HG02870 (cell line): ENCODE measurements at regions not wholly inside any gene's neighbourhood (a gene's known extent, or its start where the extent isn't known, plus 50 kb on each side); places are given as distances from the start of the nearest gene placed in this dataset.

ENCODE experiments used
- ATAC-seq: cut with Tn5 transposase; IDR thresholded peaks from one replicate; pipeline ENCODE4 v1.9.1; 2021; ENCODE audit warnings: mild to moderate bottlenecking, moderate library complexity; ENCODE audit not compliant: unreplicated experiment

GRCh38 chr2:204046145-204046544 lies 109.6 kb downstream of the ICOS start:
- ATAC-seq = peak; percentile 83

- peak; percentile 65 for ATAC-seq
These were observed 113.1 kb downstream of the ICOS start for GRCh38 chr2:204049635-204050034.

GRCh38 chr2:204050681-204051080 lies 114.1 kb downstream of the ICOS start:
- ATAC-seq = no peak

DNA sequence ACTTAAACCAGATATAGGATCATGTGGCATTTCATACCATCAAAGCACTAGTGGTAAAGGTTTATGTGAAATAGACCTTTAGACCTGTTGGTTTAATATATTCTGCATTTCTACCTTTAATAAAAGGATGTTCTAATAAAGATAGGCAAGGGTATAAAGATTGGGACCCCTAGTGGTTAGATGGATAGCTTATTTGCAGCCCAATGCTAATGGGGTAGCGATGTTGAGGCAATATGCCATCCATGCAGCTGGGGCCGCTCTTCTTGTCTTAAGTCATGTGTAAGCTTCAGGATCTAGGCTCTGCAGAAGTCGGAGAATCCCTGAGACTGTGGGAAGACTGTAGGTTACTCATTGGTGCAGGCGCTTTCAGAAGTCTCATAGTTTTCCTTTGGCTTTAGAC lies 114.9 kb downstream of the ICOS start:
- ATAC-seq = no peak

DNA sequence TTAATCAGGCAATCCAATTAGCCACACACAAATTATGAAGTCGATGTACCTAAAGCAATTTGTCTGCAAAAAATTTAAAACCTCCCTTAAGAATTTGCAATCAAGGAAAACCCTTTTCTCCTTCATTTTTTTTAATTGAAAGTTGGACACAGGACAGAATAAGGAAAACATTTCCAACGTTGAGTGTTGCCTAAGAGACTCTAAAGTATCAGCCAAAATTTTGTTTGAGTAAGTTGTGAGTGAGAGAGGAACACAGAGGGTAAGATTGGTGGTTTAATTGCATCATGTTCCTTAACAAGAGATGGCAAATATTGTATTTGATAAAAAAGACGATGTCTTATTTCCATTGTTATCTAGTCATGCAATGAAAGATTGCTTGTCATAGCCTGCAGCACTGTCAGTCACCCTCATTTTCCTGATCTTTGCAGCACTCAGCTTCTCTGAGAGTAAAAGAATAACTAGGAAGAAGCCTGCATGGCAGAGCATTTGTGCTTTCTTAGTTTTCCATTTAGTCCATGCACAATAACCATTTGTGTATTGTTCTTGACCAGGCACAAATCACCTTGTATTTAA lies 115.5 kb downstream of the ICOS start:
- ATAC-seq = no peak

DNA sequence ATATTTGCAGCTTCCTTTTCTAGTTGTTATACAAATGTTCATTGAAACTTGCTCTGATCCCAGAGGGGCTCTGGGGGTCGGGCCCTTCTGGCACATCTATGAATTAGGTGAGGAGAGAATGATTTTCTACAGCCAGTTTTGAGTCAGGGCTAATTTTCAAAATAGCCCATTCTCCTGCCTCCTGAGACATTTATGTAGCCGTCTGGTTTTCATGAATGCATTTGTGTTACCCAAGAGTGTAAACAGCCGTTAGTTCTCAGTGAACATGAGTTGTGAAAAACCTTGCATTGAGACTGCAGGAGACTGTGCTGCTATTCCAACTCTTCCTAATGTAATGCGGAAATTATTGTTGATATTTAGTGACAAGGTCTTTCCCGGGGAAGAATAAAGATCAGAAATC lies 122.5 kb downstream of the ICOS start:
- no peak for ATAC-seq

DNA sequence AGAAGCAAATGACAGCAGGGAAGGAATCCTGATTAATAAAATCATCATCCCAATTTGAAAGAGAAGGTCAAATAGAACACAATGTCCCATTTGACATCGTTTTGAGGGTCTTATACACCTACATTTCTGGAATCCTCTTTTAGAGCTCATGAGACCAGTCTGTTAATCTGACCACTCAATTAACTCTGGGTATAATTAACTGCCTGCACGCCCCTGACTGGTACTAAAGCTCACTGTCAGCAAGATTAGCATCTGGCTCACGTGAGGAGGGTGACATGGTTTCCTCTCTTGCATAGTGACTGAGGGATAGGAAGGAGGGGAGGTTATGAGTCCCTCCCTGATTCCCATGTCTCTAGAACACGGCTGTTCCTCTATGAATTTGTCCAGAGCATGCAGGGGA lies 124.3 kb downstream of the ICOS start:
- no peak for ATAC-seq

DNA sequence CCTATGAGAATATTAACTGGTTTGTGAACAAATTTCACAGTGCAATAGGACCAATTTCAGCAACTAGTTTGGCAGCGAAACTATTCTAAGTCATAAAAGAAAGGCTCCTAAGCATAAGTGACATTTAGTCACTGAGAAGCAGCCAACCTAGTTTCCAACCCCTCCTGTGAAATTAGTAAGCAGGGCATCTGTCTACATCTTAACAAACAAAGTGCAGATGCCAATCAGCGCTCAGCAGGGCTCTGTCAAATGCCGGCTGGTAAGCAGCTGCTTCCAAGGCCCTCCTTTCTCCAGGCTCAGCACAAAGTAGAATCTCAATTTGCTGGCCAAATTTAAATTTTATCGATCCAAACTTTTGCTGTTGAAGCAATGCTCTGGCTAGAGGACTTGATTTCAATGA lies 124.7 kb downstream of the ICOS start:
- no peak for ATAC-seq

DNA sequence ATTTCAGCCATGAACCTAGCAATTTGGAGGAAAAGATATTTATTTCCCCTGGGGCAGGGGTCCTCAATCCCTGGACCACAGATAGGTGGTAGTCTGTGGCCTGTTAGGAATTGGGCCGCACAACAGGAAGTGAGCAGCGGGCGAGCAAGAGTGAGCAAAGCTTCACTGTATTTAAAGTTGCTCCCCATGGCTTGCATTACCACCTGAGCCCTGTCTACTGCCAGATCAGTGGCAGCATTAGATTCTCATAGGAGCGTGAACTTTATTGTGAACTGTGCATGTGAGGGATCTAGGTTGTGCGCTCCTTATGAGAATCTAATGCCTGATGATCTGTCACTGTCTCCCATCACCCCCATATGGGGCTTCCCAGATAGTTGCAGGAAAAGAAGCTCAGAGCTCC lies 127.6 kb downstream of the ICOS start:
- ATAC-seq = no peak

- ATAC-seq = no peak
These were observed 129.0 kb downstream of the ICOS start for GRCh38 chr2:204065566-204065965.

DNA sequence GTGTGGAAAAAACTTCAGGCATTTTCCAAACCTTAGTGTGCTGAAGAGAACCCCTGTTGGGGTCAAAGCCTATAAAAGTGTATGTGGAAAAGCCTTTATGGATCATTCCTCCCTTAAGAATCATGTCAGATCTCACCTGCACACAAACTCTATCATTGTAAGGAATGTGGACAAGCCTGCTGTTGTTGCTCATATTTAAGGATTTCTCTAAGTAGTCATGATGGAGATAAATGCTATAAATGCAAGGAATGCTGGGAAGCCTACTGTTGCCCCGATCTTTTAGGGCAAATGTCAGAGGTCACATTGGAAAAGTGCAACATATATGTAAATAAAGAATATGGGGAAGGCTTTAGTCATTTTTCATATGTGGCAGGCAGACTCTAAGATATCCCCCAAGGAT lies 129.5 kb downstream of the ICOS start:
- no peak for ATAC-seq

DNA sequence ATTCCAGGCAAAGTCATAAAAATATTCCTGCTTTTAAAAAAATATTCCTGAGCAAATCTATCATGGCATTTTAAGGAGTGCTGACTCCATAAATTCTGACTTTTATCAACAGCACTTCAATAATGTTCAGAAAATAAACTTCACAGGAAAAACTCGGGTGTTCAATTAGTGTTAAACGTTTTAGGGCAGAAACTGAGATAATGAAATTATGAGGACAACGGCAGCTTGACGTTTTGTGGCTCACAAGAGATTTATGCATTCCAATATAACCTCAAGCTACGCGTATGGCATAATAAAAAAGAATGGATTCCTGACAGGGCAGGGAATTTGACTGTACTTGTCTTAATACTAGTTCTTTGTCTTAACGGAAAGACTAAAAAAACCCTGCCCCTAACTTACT lies 133.2 kb downstream of the ICOS start:
- no peak for ATAC-seq

DNA sequence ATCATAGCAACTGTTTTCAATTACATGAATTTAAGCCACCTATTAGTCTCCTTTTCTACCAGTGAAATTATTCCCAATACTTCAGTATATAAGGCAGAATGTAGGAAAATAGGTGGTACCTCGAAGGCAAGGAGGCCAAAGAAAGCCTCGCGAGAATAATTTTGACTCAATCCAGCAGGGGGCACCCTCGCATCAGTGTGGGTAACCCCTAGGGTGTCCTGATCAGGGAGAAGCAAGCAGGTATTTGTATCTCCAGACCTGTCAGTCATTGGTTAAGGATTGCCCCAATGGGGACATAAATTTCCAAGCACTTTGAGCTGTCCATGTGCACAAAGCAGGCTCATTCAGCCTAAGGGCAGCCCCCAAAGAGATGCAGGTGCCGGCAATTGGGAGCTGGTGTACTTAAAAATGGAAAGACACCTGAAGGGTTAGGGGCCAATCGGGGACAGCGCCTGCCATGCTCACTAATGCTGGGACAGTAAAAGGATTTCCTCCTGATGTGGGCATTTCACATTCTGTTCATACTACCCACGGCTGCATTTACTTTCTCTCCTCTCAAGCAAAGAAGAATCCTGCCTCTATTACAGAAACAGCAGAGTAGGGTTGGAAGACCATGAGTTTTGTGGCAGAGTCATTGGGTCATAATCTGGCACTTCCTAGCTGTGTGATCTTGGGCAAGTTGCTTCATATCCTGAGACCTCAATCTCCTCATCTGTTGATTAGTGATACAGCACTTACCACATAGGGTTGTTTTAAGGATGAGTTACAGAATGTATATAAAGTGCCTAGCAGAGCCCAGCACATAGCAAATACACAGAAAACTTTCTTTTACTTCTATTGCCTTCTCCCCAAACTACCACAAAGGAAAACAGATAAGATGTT lies 136.1 kb downstream of the ICOS start:
- ATAC-seq = no peak

DNA sequence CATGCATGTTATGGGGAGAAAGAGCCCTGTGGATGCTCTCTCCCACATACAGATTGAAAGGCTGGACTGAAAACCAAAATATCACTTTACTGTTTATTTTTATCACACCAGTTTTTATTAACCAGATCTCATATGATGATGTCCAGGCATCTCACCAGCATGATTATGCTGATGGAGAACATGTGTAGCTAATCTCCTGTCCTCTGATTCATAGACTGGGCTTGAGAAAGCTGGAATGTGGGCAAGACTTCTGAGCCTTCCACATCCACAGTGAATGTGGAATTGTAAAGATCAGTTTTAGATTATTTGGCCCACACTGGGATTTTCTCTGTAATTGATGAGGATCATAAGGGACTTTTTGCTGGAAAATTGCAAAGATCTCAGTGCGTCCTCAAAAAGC lies 137.9 kb downstream of the ICOS start:
- no peak for ATAC-seq

DNA sequence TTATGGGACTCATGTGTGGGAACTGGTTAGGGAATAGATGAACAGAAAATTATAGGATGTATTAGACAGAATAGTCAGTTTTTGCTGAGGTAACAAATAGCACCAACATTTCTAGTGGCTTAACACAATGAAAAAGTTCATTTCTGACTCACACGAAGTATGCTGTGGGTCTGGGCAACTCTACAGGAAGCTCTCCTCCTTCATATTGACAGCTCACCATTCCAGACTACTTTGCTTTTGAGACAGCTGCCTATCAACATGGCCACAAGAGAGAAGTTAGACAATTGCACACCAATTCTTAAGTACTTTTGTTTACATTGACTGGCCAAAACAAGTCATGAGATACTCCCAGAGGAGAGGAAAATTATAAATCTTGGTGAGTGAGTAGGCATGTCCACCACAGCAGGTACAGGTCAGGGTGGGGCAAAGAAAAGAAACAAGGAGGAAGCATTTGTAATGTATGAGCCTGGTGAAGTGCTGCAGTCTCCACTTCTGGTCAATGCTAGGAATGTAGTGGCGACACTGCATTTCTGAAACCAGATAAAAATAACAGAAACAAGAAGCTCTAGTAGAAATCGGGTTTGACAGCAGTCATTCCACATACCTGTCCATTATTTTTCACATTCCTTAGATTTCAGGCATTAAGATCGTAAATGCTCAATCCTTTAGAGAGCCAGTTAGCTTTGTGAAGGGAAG lies 141.6 kb downstream of the ICOS start:
- no peak for ATAC-seq

GRCh38 chr2:204081487-204082425 lies 145.2 kb downstream of the ICOS start:
- no peak for ATAC-seq

GRCh38 chr2:204086167-204086566 lies 149.6 kb downstream of the ICOS start:
- no peak for ATAC-seq

DNA sequence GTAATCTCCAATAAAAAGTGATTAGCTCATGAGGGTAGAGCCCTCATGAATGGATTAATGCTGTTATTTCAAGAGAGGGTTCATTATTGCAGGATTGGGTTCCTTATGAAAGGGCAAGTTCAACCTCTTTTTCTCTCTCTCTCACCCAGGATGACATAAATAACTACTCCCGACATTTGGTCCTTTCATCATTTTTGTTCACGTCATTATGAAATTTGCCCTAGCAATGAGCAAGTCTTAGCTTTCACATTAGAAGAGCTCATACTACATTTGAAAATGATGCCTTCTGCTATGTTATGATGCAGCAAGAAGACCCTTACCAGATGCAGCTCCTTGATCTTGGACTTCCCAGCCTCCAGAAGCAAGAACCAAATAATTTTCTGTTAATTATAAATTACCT lies 152.5 kb downstream of the ICOS start:
- ATAC-seq = no peak

- ATAC-seq = no peak
These were observed 153.0 kb downstream of the ICOS start for GRCh38 chr2:204089574-204089973.

GRCh38 chr2:204090021-204090420 lies 153.5 kb downstream of the ICOS start:
- no peak for ATAC-seq

DNA sequence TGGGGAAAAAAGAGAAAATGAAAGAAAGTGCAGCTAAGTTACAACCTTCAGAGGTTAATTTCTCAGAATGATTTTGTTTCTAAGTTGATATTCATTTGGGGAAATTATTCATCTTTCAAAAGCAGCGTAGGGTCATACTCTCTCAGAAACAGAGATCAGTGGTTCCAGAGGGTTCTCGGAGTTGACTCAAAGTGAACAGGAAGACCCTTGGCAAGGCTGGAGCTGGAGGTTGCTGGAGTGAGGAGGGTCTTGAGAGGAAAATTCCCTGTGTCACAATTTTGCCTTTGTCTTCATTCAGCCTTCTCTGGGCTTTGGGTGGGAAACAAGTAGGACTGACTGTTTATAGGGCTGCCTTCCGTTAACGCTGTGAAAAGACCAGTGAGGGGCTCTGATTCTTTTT lies 168.2 kb downstream of the ICOS start:
- ATAC-seq = no peak
